ENCODE measurements at regions not wholly inside any gene's neighbourhood (a gene's known extent, or its start where the extent isn't known, plus 50 kb on each side); places are given as distances from the start of the nearest gene placed in this dataset.

DNA sequence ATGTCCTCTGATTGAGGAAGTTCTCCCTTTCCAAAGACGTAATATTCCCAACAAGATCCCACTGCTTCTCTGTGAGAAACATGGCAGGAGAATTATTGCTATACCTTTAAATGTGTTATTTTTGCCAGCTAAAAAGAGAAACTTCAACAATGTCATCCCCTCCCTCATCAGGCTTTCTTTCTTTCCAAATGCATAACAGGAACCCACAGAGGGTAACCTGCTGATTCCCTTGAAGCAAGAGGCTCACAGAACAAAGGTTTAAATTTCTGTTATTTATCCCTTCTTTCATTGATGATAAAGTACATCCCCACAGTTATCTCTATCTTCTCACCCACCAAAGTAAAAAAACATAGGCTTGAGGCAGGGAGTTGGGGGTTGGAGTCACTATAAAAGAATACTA is 102.1 kb downstream of the SLC30A10 start:
- DNase-seq (ENCODE audit: low read depth in 2 of 2), result no peak
- Histone ChIP-seq H3K27me3 (ENCODE audit: control insufficient read depth, insufficient read depth, low read length) (no peaks in the 10 kb centered on the region), H4K20me1 (ENCODE audit: control insufficient read depth, extremely low read depth, insufficient read depth, low read length) (no peaks in the 10 kb centered on the region), H3K36me3 (ENCODE audit: control insufficient read depth, insufficient read depth, low read length) (no peaks in the 10 kb centered on the region), H3K9ac (ENCODE audit: insufficient read depth, low read length) (no peak overlapping the region), H3K4me2 (ENCODE audit: extremely low read depth, insufficient read depth, low read length) (no peak overlapping the region), H3K9me3 (ENCODE audit: control insufficient read depth, insufficient read depth, low read depth, low read length) (no peaks in the 10 kb centered on the region), H2AFZ (ENCODE audit: low read length) (no peak overlapping the region), H3K79me2 (ENCODE audit: control insufficient read depth, insufficient read depth, low read length) (no peaks in the 10 kb centered on the region), H3K4me1 (ENCODE audit: control insufficient read depth, extremely low read depth, insufficient read depth, low read length) (no peaks in the 10 kb centered on the region), H3K4me3 (replicated peaks in 1 of 4; ENCODE audit: control extremely low read depth in 1 of 4, insufficient read depth in 1 of 4, low read depth in 3 of 4, low read length in 4 of 4) (no peak overlapping the region), H3K27ac (ENCODE audit: insufficient read depth, low read length) (no peak overlapping the region)
- TF ChIP-seq EZH2 (IDR thresholded peaks at IDR 0.05; ENCODE audit: low read length, missing control alignments), result no peak
- TF ChIP-seq, protein P1, sequence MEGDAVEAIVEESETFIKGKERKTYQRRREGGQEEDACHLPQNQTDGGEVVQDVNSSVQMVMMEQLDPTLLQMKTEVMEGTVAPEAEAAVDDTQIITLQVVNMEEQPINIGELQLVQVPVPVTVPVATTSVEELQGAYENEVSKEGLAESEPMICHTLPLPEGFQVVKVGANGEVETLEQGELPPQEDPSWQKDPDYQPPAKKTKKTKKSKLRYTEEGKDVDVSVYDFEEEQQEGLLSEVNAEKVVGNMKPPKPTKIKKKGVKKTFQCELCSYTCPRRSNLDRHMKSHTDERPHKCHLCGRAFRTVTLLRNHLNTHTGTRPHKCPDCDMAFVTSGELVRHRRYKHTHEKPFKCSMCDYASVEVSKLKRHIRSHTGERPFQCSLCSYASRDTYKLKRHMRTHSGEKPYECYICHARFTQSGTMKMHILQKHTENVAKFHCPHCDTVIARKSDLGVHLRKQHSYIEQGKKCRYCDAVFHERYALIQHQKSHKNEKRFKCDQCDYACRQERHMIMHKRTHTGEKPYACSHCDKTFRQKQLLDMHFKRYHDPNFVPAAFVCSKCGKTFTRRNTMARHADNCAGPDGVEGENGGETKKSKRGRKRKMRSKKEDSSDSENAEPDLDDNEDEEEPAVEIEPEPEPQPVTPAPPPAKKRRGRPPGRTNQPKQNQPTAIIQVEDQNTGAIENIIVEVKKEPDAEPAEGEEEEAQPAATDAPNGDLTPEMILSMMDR (conservative IDR thresholded peaks at IDR 0.05 in 1 of 2, IDR thresholded peaks at IDR 0.05 in 1 of 2; ENCODE audit: low read depth in 1 of 2, low read length in 2 of 2), result no peak

DNA sequence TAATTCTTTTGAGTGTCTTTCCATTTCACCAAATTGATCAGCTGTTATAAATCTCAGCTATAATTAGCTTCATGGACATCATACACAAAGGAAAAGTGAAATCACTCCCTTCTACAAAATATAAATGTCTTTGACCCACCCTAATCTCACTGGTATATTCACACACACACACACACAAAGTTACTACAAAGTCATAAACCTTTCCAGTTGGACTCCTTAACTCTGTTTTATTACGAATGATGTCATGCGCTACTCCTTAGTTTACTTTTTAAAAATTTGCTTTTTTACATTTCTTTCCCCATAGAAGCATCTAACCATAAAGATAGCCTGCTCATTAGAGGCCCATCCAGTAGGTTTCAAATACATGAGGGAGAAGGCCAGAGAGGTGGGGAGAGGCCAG is 103.0 kb downstream of the SLC30A10 start:
- Histone ChIP-seq H2AFZ (ENCODE audit: low read length) (no peak overlapping the region), H3K9me3 (ENCODE audit: control insufficient read depth, insufficient read depth, low read depth, low read length) (no peaks in the 10 kb centered on the region), H3K27ac (ENCODE audit: insufficient read depth, low read length) (no peak overlapping the region), H3K9ac (ENCODE audit: insufficient read depth, low read length) (no peak overlapping the region), H3K4me2 (ENCODE audit: extremely low read depth, insufficient read depth, low read length) (no peak overlapping the region), H3K27me3 (ENCODE audit: control insufficient read depth, insufficient read depth, low read length) (no peaks in the 10 kb centered on the region), H3K79me2 (ENCODE audit: control insufficient read depth, insufficient read depth, low read length) (no peaks in the 10 kb centered on the region), H4K20me1 (ENCODE audit: control insufficient read depth, extremely low read depth, insufficient read depth, low read length) (no peaks in the 10 kb centered on the region), H3K4me3 (replicated peaks in 1 of 4; ENCODE audit: control extremely low read depth in 1 of 4, insufficient read depth in 1 of 4, low read depth in 3 of 4, low read length in 4 of 4) (no peak overlapping the region), H3K36me3 (ENCODE audit: control insufficient read depth, insufficient read depth, low read length) (no peaks in the 10 kb centered on the region), H3K4me1 (ENCODE audit: control insufficient read depth, extremely low read depth, insufficient read depth, low read length) (no peaks in the 10 kb centered on the region)
- TF ChIP-seq, protein P1 (conservative IDR thresholded peaks at IDR 0.05 in 1 of 2, IDR thresholded peaks at IDR 0.05 in 1 of 2; ENCODE audit: low read depth in 1 of 2, low read length in 2 of 2), result no peak
- TF ChIP-seq EZH2 (IDR thresholded peaks at IDR 0.05; ENCODE audit: low read length, missing control alignments), result no peak
- DNase-seq (ENCODE audit: low read depth in 2 of 2), result no peak

DNA sequence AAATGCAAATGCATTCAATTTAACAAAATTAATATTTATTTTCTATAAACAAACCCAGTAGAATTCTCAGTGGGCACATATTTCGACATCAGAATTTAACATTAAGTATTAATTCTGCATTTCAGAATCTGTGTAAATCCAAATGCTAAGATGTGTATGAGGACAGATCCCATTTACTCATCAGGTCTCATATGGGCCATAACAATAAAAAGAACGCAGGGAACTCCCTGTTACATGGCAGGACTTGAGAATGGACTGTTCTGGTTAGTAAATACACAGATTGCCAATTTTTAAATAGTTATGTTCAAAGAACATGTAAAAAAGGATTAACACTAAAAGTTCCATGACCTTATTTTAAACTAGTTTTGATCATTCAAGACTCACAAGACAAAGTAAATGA is 104.0 kb downstream of the SLC30A10 start:
- Histone ChIP-seq H3K79me2 (ENCODE audit: control insufficient read depth, insufficient read depth, low read length) (no peaks in the 10 kb centered on the region), H3K9ac (ENCODE audit: insufficient read depth, low read length) (no peak overlapping the region), H2AFZ (ENCODE audit: low read length) (no peak overlapping the region), H4K20me1 (ENCODE audit: control insufficient read depth, extremely low read depth, insufficient read depth, low read length) (no peaks in the 10 kb centered on the region), H3K27me3 (ENCODE audit: control insufficient read depth, insufficient read depth, low read length) (no peaks in the 10 kb centered on the region), H3K4me2 (ENCODE audit: extremely low read depth, insufficient read depth, low read length) (no peak overlapping the region), H3K27ac (ENCODE audit: insufficient read depth, low read length) (no peak overlapping the region), H3K4me1 (ENCODE audit: control insufficient read depth, extremely low read depth, insufficient read depth, low read length) (no peaks in the 10 kb centered on the region), H3K4me3 (replicated peaks in 1 of 4; ENCODE audit: control extremely low read depth in 1 of 4, insufficient read depth in 1 of 4, low read depth in 3 of 4, low read length in 4 of 4) (no peak overlapping the region), H3K36me3 (ENCODE audit: control insufficient read depth, insufficient read depth, low read length) (no peaks in the 10 kb centered on the region), H3K9me3 (ENCODE audit: control insufficient read depth, insufficient read depth, low read depth, low read length) (no peaks in the 10 kb centered on the region)
- DNase-seq (ENCODE audit: low read depth in 2 of 2), result no peak
- no peak for TF ChIP-seq EZH2 (IDR thresholded peaks at IDR 0.05; ENCODE audit: low read length, missing control alignments)
- TF ChIP-seq, protein P1 (conservative IDR thresholded peaks at IDR 0.05 in 1 of 2, IDR thresholded peaks at IDR 0.05 in 1 of 2; ENCODE audit: low read depth in 1 of 2, low read length in 2 of 2), result no peak
